Natural killer cell (primary cell): ENCODE measurements at regions not wholly inside any gene's neighbourhood (a gene's known extent, or its start where the extent isn't known, plus 50 kb on each side); places are given as distances from the start of the nearest gene placed in this dataset.

ENCODE experiments used
- ATAC-seq, 3 donors: fragments of 150-1000 bp in 2 of 3; fragments of 200-7000 bp in 1 of 3; cut with Tn5 transposase; 1 replicate in 1 of 3; 2 replicates in 2 of 3; pipeline ENCODE4 v1.10.0; 2021; ENCODE audit warnings: mild to moderate bottlenecking in 2 of 3, moderate library complexity in 2 of 3
- DNase-seq, 2 donors: peaks; one replicate each; pipeline versions ENCODE4 v3.0.0 to v3.0.0-alpha.2; 2013 to 2021; ENCODE audit warnings: mixed read lengths in 1 of 2
- H3K27ac ChIP-seq: one replicate; pipeline ENCODE4 v1.5.1; 2013; ENCODE audit warnings: mild to moderate bottlenecking, low read length
- H3K27me3 ChIP-seq: one replicate; pipeline ENCODE4 v1.6.1; 2013; ENCODE audit warnings: low read length; ENCODE audit not compliant: control insufficient read depth, insufficient read depth
- H3K36me3 ChIP-seq: one replicate; pipeline ENCODE4 v1.6.1; 2013; ENCODE audit warnings: low read length; ENCODE audit not compliant: control insufficient read depth, insufficient read depth
- H3K4me1 ChIP-seq: one replicate; pipeline ENCODE4 v1.6.1; 2013; ENCODE audit warnings: low read length; ENCODE audit not compliant: control insufficient read depth, insufficient read depth
- H3K4me3 ChIP-seq: one replicate; pipeline ENCODE4 v1.5.1; 2013; ENCODE audit warnings: low read length
- H3K9me3 ChIP-seq: one replicate; pipeline ENCODE4 v1.6.1; 2013; ENCODE audit warnings: low read length; ENCODE audit not compliant: control insufficient read depth, insufficient read depth
- H3K27ac Mint-ChIP-seq, 2 donors: one replicate each; pipeline ENCODE4 v1.8.0; 2022; ENCODE audit warnings: mild to moderate bottlenecking in 2 of 2, mixed read lengths in 2 of 2, moderate library complexity in 1 of 2
- H3K27me3 Mint-ChIP-seq, 2 donors: one replicate each; pipeline ENCODE4 v1.8.0; 2022; ENCODE audit warnings: low read depth in 2 of 2, mixed read lengths in 2 of 2
- H3K36me3 Mint-ChIP-seq: one replicate; pipeline ENCODE4 v1.8.0; 2022; ENCODE audit warnings: mixed read lengths
- H3K4me1 Mint-ChIP-seq, 2 donors: one replicate each; pipeline ENCODE4 v1.8.0; 2022; ENCODE audit warnings: mixed read lengths in 2 of 2
- H3K4me3 Mint-ChIP-seq: one replicate; pipeline ENCODE4 v1.8.0; 2022; ENCODE audit warnings: mild to moderate bottlenecking, moderate library complexity, mixed read lengths
- H3K9me3 Mint-ChIP-seq, 2 donors: one replicate each; pipeline ENCODE4 v1.8.0; 2022; ENCODE audit warnings: mixed read lengths in 2 of 2
- CTCF ChIP-seq: fragments of 200-600 bp; IDR thresholded peaks from one replicate; pipeline ENCODE4 v1.8.0; 2022; ENCODE audit warnings: antibody characterized with exemption
- WGBS: methylation state at CpG from one replicate; pipeline ENCODE4 v1.1.7; 2013; ENCODE audit warnings: missing lambda C conversion rate; ENCODE audit not compliant: insufficient coverage; 5-methylcytosine and 5-hydroxymethylcytosine counted together
- intact Hi-C: fragments of 100-400 bp; cut with micrococcal nuclease; formaldehyde crosslinking; loops from one replicate; pipeline ENCODE4 v1.14.2; 2022

- DNase-seq, result no peak
- Histone ChIP-seq H3K36me3 (no peaks in the 10 kb centered on the region), H3K9me3 (peaks cover 5% of the 10 kb centered on the region), H3K4me1 (no peaks in the 10 kb centered on the region), H3K4me3 (no peak overlapping the region), H3K27ac (no peak overlapping the region), H3K27me3 (no peaks in the 10 kb centered on the region)
- WGBS, result 0% methylated on average over 1 of the region's 1 CpG
- no peak for ATAC-seq
- intact Hi-C loops, result no loop called here
- no peaks in the 10 kb centered on the region for H3K36me3 Mint-ChIP-seq
- no peaks in the 10 kb centered on the region for H3K4me1 Mint-ChIP-seq
- peaks cover 5 to 23% of the 10 kb centered on the region in 2 donors for H3K9me3 Mint-ChIP-seq
- H3K27ac Mint-ChIP-seq, result no peak overlapping the region
- TF ChIP-seq CTCF, result no peak
- H3K4me3 Mint-ChIP-seq, result no peak overlapping the region
- no peaks in the 10 kb centered on the region for H3K27me3 Mint-ChIP-seq
Measured at GRCh38 chr15:46452297-46452820, 817.5 kb downstream of the SQOR start.

- Histone ChIP-seq H3K9me3 (peaks cover under 1% of the 10 kb centered on the region), H3K36me3 (no peaks in the 10 kb centered on the region), H3K4me1 (no peaks in the 10 kb centered on the region), H3K27ac (no peak overlapping the region), H3K27me3 (no peaks in the 10 kb centered on the region), H3K4me3 (no peak overlapping the region)
- no peaks in the 10 kb centered on the region for H3K4me1 Mint-ChIP-seq
- no peak for TF ChIP-seq CTCF
- H3K27me3 Mint-ChIP-seq, result no peaks in the 10 kb centered on the region
- WGBS, result 97% methylated on average over 2 of the region's 2 CpGs
- H3K36me3 Mint-ChIP-seq, result no peaks in the 10 kb centered on the region
- H3K4me3 Mint-ChIP-seq, result no peak overlapping the region
- DNase-seq (no peak), ATAC-seq (no peak)
- peaks cover 3 to 7% of the 10 kb centered on the region in 2 donors for H3K9me3 Mint-ChIP-seq
- intact Hi-C loops, result no loop called here
- no peak overlapping the region for H3K27ac Mint-ChIP-seq
Measured at GRCh38 chr15:46456456-46456855, 821.6 kb downstream of the SQOR start.

- Histone ChIP-seq H3K27me3 (no peaks in the 10 kb centered on the region), H3K9me3 (no peaks in the 10 kb centered on the region), H3K4me1 (no peaks in the 10 kb centered on the region), H3K36me3 (no peaks in the 10 kb centered on the region), H3K4me3 (no peak overlapping the region), H3K27ac (no peak overlapping the region)
- H3K36me3 Mint-ChIP-seq, result no peaks in the 10 kb centered on the region
- H3K27me3 Mint-ChIP-seq, result no peaks in the 10 kb centered on the region
- DNase-seq, result no peak
- ATAC-seq, result no peak
- no peak overlapping the region for H3K4me3 Mint-ChIP-seq
- intact Hi-C loops, result no loop called here
- H3K4me1 Mint-ChIP-seq, result no peaks in the 10 kb centered on the region
- no peak for TF ChIP-seq CTCF
- WGBS, result 83% methylated on average over 12 of the region's 12 CpGs
- H3K27ac Mint-ChIP-seq, result no peak overlapping the region
- peaks cover 5 to 14% of the 10 kb centered on the region in 2 donors for H3K9me3 Mint-ChIP-seq
Measured at GRCh38 chr15:46460431-46461094, 825.7 kb downstream of the SQOR start.

GRCh38 chr15:46461416-46461815, 826.6 kb downstream of the SQOR start:
- no peak overlapping the region for H3K4me3 ChIP-seq
- peaks cover 2% of the 10 kb centered on the region for H3K9me3 ChIP-seq
- H3K27ac Mint-ChIP-seq, result no peak overlapping the region
- no peaks in the 10 kb centered on the region for H3K27me3 ChIP-seq
- H3K9me3 Mint-ChIP-seq, result peaks cover 5 to 14% of the 10 kb centered on the region in 2 donors
- intact Hi-C loops, result no loop called here
- no peak overlapping the region for H3K27ac ChIP-seq
- WGBS, result 82% methylated on average over 2 of the region's 2 CpGs
- no peaks in the 10 kb centered on the region for H3K4me1 Mint-ChIP-seq
- no peak for TF ChIP-seq CTCF
- DNase-seq, result no peak
- no peaks in the 10 kb centered on the region for H3K27me3 Mint-ChIP-seq
- no peaks in the 10 kb centered on the region for H3K4me1 ChIP-seq
- no peaks in the 10 kb centered on the region for H3K36me3 ChIP-seq
- ATAC-seq, result no peak
- H3K36me3 Mint-ChIP-seq, result no peaks in the 10 kb centered on the region
- H3K4me3 Mint-ChIP-seq, result no peak overlapping the region
